ENCODE measurements at regions not wholly inside any gene's neighbourhood (a gene's known extent, or its start where the extent isn't known, plus 50 kb on each side); places are given as distances from the start of the nearest gene placed in this dataset.

GRCh38 chr21:27023186-27023585, 56.3 kb upstream of the ADAMTS5 start:
- no peaks in the 10 kb centered on the region for H3K9me3 ChIP-seq (ENCODE audit: control insufficient read depth in 1 of 2, low read length in 2 of 2)
- H3K36me3 ChIP-seq (ENCODE audit: control insufficient read depth in 1 of 2, insufficient read depth in 2 of 2, low read length in 2 of 2): no peaks in the 10 kb centered on the region
- no peak overlapping the region for H3K4me3 ChIP-seq (ENCODE audit: low read depth in 1 of 2, low read length in 2 of 2)
- no peaks in the 10 kb centered on the region for H3K4me1 ChIP-seq (ENCODE audit: control insufficient read depth in 1 of 2, insufficient read depth in 2 of 2, low read length in 2 of 2)
- no peak overlapping the region for H3K27ac ChIP-seq (ENCODE audit: low read length)
- no peaks in the 10 kb centered on the region for H3K27me3 ChIP-seq (ENCODE audit: low read depth, low read length)

DNA sequence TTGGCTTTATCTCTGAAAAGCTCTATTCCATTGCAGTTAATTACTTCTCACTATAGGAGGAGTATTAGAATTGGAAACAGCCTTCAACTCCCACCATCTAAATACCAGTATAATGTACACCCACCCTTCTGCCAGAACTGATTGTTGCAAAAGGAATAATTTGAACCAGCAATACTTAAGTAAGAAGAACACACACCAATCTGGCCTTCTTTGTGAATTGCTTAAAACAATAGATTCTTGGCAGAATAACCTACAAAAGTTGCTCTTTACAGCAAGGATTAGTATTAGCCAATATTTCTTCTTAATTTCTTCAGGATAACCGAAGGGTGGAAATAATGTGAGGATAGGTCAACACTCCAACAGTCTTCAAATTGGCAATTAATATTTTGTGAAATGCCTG, 54.9 kb upstream of the ADAMTS5 start:
- Histone ChIP-seq H3K27ac (ENCODE audit: low read length) (no peak overlapping the region), H3K9me3 (ENCODE audit: control insufficient read depth in 1 of 2, low read length in 2 of 2) (no peaks in the 10 kb centered on the region), H3K36me3 (ENCODE audit: control insufficient read depth in 1 of 2, insufficient read depth in 2 of 2, low read length in 2 of 2) (no peaks in the 10 kb centered on the region), H3K4me3 (ENCODE audit: low read depth in 1 of 2, low read length in 2 of 2) (no peak overlapping the region), H3K27me3 (ENCODE audit: low read depth, low read length) (no peaks in the 10 kb centered on the region), H3K4me1 (ENCODE audit: control insufficient read depth in 1 of 2, insufficient read depth in 2 of 2, low read length in 2 of 2) (no peaks in the 10 kb centered on the region)

DNA sequence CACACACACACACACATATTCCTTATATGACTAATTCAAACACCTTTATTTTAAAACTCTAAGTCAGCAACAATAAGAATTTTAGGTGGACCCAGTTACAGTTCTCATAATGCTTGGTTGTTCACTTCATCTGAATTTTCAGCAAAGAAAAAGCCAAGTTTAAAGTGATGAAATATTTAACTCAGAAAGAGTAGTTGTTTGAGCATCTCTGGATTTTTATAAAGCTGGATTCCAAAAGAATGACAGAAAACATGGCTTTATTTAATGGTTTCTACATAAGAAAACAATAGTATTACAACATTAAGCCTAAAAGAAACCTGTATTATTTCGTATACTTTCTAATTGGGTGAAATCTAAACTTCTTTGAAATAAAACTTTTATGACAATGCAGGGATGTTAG, 54.2 kb upstream of the ADAMTS5 start:
- H3K27me3 ChIP-seq (ENCODE audit: low read depth, low read length): no peaks in the 10 kb centered on the region
- no peak overlapping the region for H3K27ac ChIP-seq (ENCODE audit: low read length)
- H3K4me1 ChIP-seq (ENCODE audit: control insufficient read depth in 1 of 2, insufficient read depth in 2 of 2, low read length in 2 of 2): no peaks in the 10 kb centered on the region
- H3K4me3 ChIP-seq (ENCODE audit: low read depth in 1 of 2, low read length in 2 of 2): no peak overlapping the region
- no peaks in the 10 kb centered on the region for H3K36me3 ChIP-seq (ENCODE audit: control insufficient read depth in 1 of 2, insufficient read depth in 2 of 2, low read length in 2 of 2)
- no peaks in the 10 kb centered on the region for H3K9me3 ChIP-seq (ENCODE audit: control insufficient read depth in 1 of 2, low read length in 2 of 2)

DNA sequence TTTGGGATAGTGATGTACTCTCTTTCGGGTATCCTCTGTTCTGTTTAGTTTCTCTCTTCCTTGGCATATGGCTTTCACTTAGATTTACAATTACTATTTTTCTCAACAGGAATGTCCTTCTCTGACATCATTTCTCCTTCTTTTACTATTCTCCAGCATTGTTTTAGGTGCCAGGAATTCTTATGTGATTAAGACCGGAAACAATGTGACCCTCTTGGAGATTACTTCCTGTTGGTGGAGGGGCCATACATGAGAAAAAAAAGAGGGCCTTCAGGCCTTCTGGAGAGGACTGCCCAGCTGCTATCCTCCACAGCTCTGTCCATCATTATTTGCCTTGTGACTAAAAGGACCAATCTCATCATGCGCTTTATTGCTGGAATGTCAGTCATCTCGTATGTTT, 50.4 kb upstream of the ADAMTS5 start:
- Histone ChIP-seq H3K4me1 (ENCODE audit: control insufficient read depth in 1 of 2, insufficient read depth in 2 of 2, low read length in 2 of 2) (no peaks in the 10 kb centered on the region), H3K9me3 (ENCODE audit: control insufficient read depth in 1 of 2, low read length in 2 of 2) (no peaks in the 10 kb centered on the region), H3K4me3 (ENCODE audit: low read depth in 1 of 2, low read length in 2 of 2) (no peak overlapping the region), H3K27ac (ENCODE audit: low read length) (no peak overlapping the region), H3K27me3 (ENCODE audit: low read depth, low read length) (no peaks in the 10 kb centered on the region), H3K36me3 (ENCODE audit: control insufficient read depth in 1 of 2, insufficient read depth in 2 of 2, low read length in 2 of 2) (no peaks in the 10 kb centered on the region)

Data from muscle layer of duodenum (tissue), 2 donors.